SK-N-MC (cell line): ENCODE measurements at regions not wholly inside any gene's neighbourhood (a gene's known extent, or its start where the extent isn't known, plus 50 kb on each side); places are given as distances from the start of the nearest gene placed in this dataset.

Experiments
- EZH2 ChIP-seq: fragments of 200-600 bp; sonication (generic); IDR thresholded peaks from one replicate; pipeline ENCODE4 v1.6.1; 2017; ENCODE audit warnings: antibody characterized with exemption
- FOXP2 ChIP-seq: optimal IDR thresholded peaks from 2 replicates; pipeline ENCODE3; 2011; ENCODE audit warnings: mild to moderate bottlenecking, moderate library complexity; ENCODE audit not compliant: insufficient read depth; ENCODE audit errors: extremely low read length, control extremely low read depth
- POLR2AphosphoS5 ChIP-seq: IDR thresholded peaks from 2 replicates; pipeline ENCODE4 v1.6.1; 2012; ENCODE audit warnings: mild to moderate bottlenecking, low read depth, low read length, borderline replicate concordance

- TF ChIP-seq POLR2AphosphoS5 (no peak), EZH2 (no peak), FOXP2 (no peak)
Measured at GRCh38 chr13:24045597-24045996, 114.9 kb upstream of the SPATA13 start.
